GM12878 (cell line): ENCODE measurements at regions not wholly inside any gene's neighbourhood (a gene's known extent, or its start where the extent isn't known, plus 50 kb on each side); places are given as distances from the start of the nearest gene placed in this dataset.
"Not testable (repeated sequence)": the region's sequence is repeated elsewhere in the genome, so short reads cannot be mapped to it uniquely, and the experiment has no call there.

ENCODE experiments used
- ATAC-seq: fragments of 200-7000 bp; cut with Tn5 transposase; 3 replicates; pipeline ENCODE4 v1.9.1; 2020; ENCODE audit warnings: mild to moderate bottlenecking, moderate library complexity
- BruUV-seq: library from RNA; stranded (reverse); fragments of 400-500 nt; replicated peaks from 2 replicates; lab custom pipeline; 2021; lab: Mats Ljungman, UMichigan
- CTCF ChIA-PET: fragments of 300-600 bp; sonication (Branson Sonifier 250); formaldehyde crosslinking; extraction: SDS; loops from one replicate; lab custom pipeline; 2021; ENCODE audit warnings: inconsistent platforms; lab: Yijun Ruan, JAX
- POLR2A ChIA-PET: fragments of 350-600 bp; formaldehyde crosslinking; extraction: SDS; loops from one replicate; lab custom pipeline; 2021; ENCODE audit warnings: inconsistent platforms; lab: Charles Lee
- RAD21 ChIA-PET: fragments of 300-600 bp; sonication (Branson Sonifier 250); formaldehyde crosslinking; loops from one replicate; lab custom pipeline; 2023; ENCODE audit warnings: antibody characterized with exemption; ENCODE audit not compliant: unreplicated experiment; lab: Charles Lee
- SMC1A ChIA-PET: fragments of 300-600 bp; sonication (Branson Sonifier 250); formaldehyde crosslinking; loops from one replicate; lab custom pipeline; 2023; ENCODE audit not compliant: unreplicated experiment, uncharacterized antibody; lab: Charles Lee
- DNase-seq: peaks from one replicate; pipeline ENCODE4 v3.0.0-alpha.2; 2011; ENCODE audit warnings: low read depth, low spot score
- FAIRE-seq: peaks from 3 replicates; lab custom pipeline; 2011; peaks lifted over from hg19 to GRCh38; lab: Jason Lieb, UNC
- H2AFZ ChIP-seq: 2 replicates; pipeline ENCODE4 v1.6.0; 2011; ENCODE audit warnings: low read depth, low read length, control low read depth; ENCODE audit not compliant: control insufficient read depth
- H3K27ac ChIP-seq: 2 replicates; pipeline ENCODE4 v1.5.1; 2011; ENCODE audit warnings: control low read depth; ENCODE audit not compliant: control insufficient read depth, insufficient read depth
- H3K27me3 ChIP-seq, 2 experiments: replicated peaks in 1 of 2; 2 replicates each; pipeline versions ENCODE4 v1.6.0 to v1.6.1; 2011; ENCODE audit warnings: low read length in 1 of 2; ENCODE audit not compliant: control insufficient read depth in 2 of 2, insufficient read depth in 2 of 2
- H3K36me3 ChIP-seq, 2 experiments: 2 replicates each; pipeline ENCODE4 v1.5.1; 2011; ENCODE audit warnings: low read length in 1 of 2; ENCODE audit not compliant: control insufficient read depth in 2 of 2, insufficient read depth in 2 of 2
- H3K4me1 ChIP-seq: 2 replicates; pipeline ENCODE4 v1.6.1; 2011; ENCODE audit warnings: mild to moderate bottlenecking, low read length, moderate library complexity, mixed read lengths; ENCODE audit not compliant: control insufficient read depth, insufficient read depth
- H3K4me2 ChIP-seq: 2 replicates; pipeline ENCODE4 v1.6.0; 2011; ENCODE audit warnings: control low read depth; ENCODE audit not compliant: control insufficient read depth, insufficient read depth
- H3K4me3 ChIP-seq: fragments of 200-600 bp; sonication (generic); 2 replicates; pipeline ENCODE4 v1.5.1; 2016
- H3K79me2 ChIP-seq: 2 replicates; pipeline ENCODE4 v1.6.0; 2011; ENCODE audit warnings: low read length; ENCODE audit not compliant: control insufficient read depth, insufficient read depth
- H3K9ac ChIP-seq: 2 replicates; pipeline ENCODE4 v1.8.0; 2011; ENCODE audit warnings: low read length, control low read depth, mixed read lengths; ENCODE audit not compliant: control insufficient read depth, insufficient read depth
- H3K9me3 ChIP-seq: replicated peaks from 3 replicates; pipeline ENCODE4 v1.5.1; 2011; ENCODE audit warnings: mild to moderate bottlenecking, low read length; ENCODE audit not compliant: control insufficient read depth, insufficient read depth
- H4K20me1 ChIP-seq: 2 replicates; pipeline ENCODE4 v1.6.0; 2011; ENCODE audit not compliant: control insufficient read depth, insufficient read depth
- E2F8 ChIP-seq: fragments of 450-650 bp; IDR thresholded peaks from 2 replicates; pipeline ENCODE4 v1.6.1; 2018; ENCODE audit warnings: mild to moderate bottlenecking, low read depth, moderate library complexity; ENCODE audit not compliant: partially characterized antibody
- MEF2B ChIP-seq: fragments of 450-650 bp; IDR thresholded peaks from 2 replicates; pipeline ENCODE4 v1.6.1; 2018; ENCODE audit warnings: mild to moderate bottlenecking, moderate library complexity; ENCODE audit not compliant: partially characterized antibody, poor library complexity, severe bottlenecking
- TCF12 ChIP-seq: IDR thresholded peaks from 2 replicates; pipeline ENCODE4 v1.6.1; 2011; ENCODE audit warnings: low read depth, mild to moderate bottlenecking, low read length
- WGBS: methylation state at CpG from one replicate; pipeline ENCODE4 v1.1.6; 2016; ENCODE audit warnings: low lambda C conversion rate; ENCODE audit not compliant: insufficient replicate concordance, insufficient coverage; ENCODE audit errors: missing lambda C conversion rate; 5-methylcytosine and 5-hydroxymethylcytosine counted together
- in situ Hi-C: fragments of 300-500 bp; cut with MboI; formaldehyde crosslinking; loops from 9 replicates; pipeline ENCODE4 v1.14.3; 2018; ENCODE audit warnings: mixed read lengths
- intact Hi-C: fragments of 100-400 bp; cut with micrococcal nuclease; formaldehyde crosslinking; loops from one replicate; pipeline ENCODE4 v1.14.2; 2022; ENCODE audit not compliant: unreplicated experiment

DNA sequence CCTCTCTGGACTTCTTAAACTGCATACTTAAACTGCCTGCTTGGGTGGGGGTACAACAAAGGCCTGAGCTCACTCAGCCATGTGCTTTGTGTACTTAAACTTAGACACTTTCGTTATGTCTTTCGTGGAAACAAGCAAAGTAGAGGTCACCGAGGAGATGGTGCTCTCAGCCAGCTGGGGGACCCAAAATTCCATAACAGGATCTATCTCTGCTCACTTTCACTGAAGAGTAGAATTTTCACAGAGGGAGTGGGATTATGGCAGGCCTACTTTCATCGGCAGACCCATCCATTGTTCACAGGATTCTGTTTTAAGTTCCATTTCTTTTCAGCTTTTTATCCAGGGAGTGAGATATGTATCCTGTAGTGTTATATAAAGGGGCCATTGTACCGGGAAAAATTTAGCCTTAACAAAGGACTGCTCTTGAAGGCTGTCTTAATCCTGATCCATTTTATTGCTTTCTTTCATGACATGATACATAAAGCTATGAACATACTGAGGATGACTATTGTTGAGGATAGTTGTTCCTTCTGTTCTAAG lies 370.0 kb upstream of the GHITM start (continued):
- TF ChIP-seq MEF2B = no peak
- no peak for TF ChIP-seq TCF12
- TF ChIP-seq E2F8 = no peak

- H3K79me2 ChIP-seq, POLR2A ChIA-PET, ATAC-seq, H3K27ac ChIP-seq, H3K4me1 ChIP-seq, H2AFZ ChIP-seq, FAIRE-seq, SMC1A ChIA-PET, H3K4me2 ChIP-seq, H3K9ac ChIP-seq, H3K4me3 ChIP-seq, in situ Hi-C loops, intact Hi-C loops, BruUV-seq, H4K20me1 ChIP-seq, RAD21 ChIA-PET, H3K9me3 ChIP-seq, H3K27me3 ChIP-seq, DNase-seq, CTCF ChIA-PET, H3K36me3 ChIP-seq: not testable (repeated sequence)
- 71% methylated on average over 24 of the region's 25 CpGs for WGBS
Measured at GRCh38 chr10:83786701-83787100, 352.6 kb upstream of the GHITM start.
